Caco-2 (cell line): ENCODE measurements at regions not wholly inside any gene's neighbourhood (a gene's known extent, or its start where the extent isn't known, plus 50 kb on each side); places are given as distances from the start of the nearest gene placed in this dataset.

Source experiments
- BruUV-seq: library from RNA; stranded (reverse); fragments of 400-500 nt; replicated peaks from 2 replicates; lab custom pipeline; 2021; lab: Mats Ljungman, UMichigan
- CTCF ChIA-PET: fragments of 300-600 bp; sonication (Branson Sonifier 250); formaldehyde crosslinking; loops from one replicate; lab custom pipeline; 2022; ENCODE audit warnings: antibody characterized with exemption; lab: Charles Lee
- POLR2A ChIA-PET: fragments of 300-600 bp; sonication (Branson Sonifier 250); formaldehyde crosslinking; loops from one replicate; lab custom pipeline; 2022; ENCODE audit warnings: antibody characterized with exemption; lab: Charles Lee
- DNase-seq, 2 experiments: peaks; one replicate each; pipeline versions ENCODE4 v3.0.0 to v3.0.0-alpha.2; 2020 to 2022
- H3K27me3 ChIP-seq: replicated peaks from 2 replicates; pipeline ENCODE4 v1.6.0; 2011; ENCODE audit warnings: low read length; ENCODE audit not compliant: control insufficient read depth, insufficient read depth
- H3K36me3 ChIP-seq: 2 replicates; pipeline ENCODE4 v1.5.1; 2011; ENCODE audit warnings: low read length; ENCODE audit not compliant: control insufficient read depth, insufficient read depth
- H3K4me1 ChIP-seq: fragments of 250-450 bp; sonication (Bioruptor Pico); 2 replicates; pipeline ENCODE4 v1.5.1; 2020; ENCODE audit warnings: mild to moderate bottlenecking
- H3K4me3 ChIP-seq: 2 replicates; pipeline ENCODE4 v1.5.1; 2011; ENCODE audit warnings: low read depth, mild to moderate bottlenecking, control low read depth, low read length
- H3K9me3 ChIP-seq: fragments of 250-450 bp; sonication (Bioruptor Pico); 2 replicates; pipeline ENCODE4 v1.5.1; 2020; ENCODE audit warnings: mild to moderate bottlenecking, moderate library complexity
- H3K27ac Mint-ChIP-seq: one replicate; pipeline ENCODE4 v1.8.0; 2022; ENCODE audit warnings: mixed read lengths; ENCODE audit not compliant: unreplicated experiment
- H3K27me3 Mint-ChIP-seq: one replicate; pipeline ENCODE4 v1.8.0; 2022; ENCODE audit warnings: mixed read lengths; ENCODE audit not compliant: insufficient read depth, unreplicated experiment
- H3K36me3 Mint-ChIP-seq: one replicate; pipeline ENCODE4 v1.8.0; 2022; ENCODE audit warnings: mild to moderate bottlenecking, mixed read lengths; ENCODE audit not compliant: insufficient read depth, unreplicated experiment
- H3K4me1 Mint-ChIP-seq: one replicate; pipeline ENCODE4 v1.8.0; 2022; ENCODE audit warnings: low read depth, mixed read lengths; ENCODE audit not compliant: unreplicated experiment
- H3K4me3 Mint-ChIP-seq: one replicate; pipeline ENCODE4 v1.8.0; 2022; ENCODE audit warnings: mild to moderate bottlenecking, moderate library complexity, mixed read lengths; ENCODE audit not compliant: unreplicated experiment
- H3K9me3 Mint-ChIP-seq: one replicate; pipeline ENCODE4 v1.8.0; 2022; ENCODE audit warnings: mixed read lengths; ENCODE audit not compliant: unreplicated experiment
- intact Hi-C: fragments of 100-400 bp; cut with micrococcal nuclease; formaldehyde crosslinking; loops from one replicate; pipeline ENCODE4 v1.10.0; 2022; ENCODE audit not compliant: unreplicated experiment
- TF ChIP-seq, protein P1 (sequence below), 2 experiments: fragments of 200-600 bp in 1 of 2; IDR thresholded peaks; 1 replicate in 1 of 2; 2 replicates in 1 of 2; pipeline versions ENCODE4 v1.5.1 to v1.8.0; 2011 to 2022; ENCODE audit warnings: antibody characterized with exemption in 1 of 2, control low read depth in 1 of 2, inconsistent platforms in 1 of 2, low read depth in 1 of 2, low read length in 1 of 2, mild to moderate bottlenecking in 1 of 2, moderate library complexity in 1 of 2; ENCODE audit not compliant: insufficient read depth in 1 of 2, severe bottlenecking in 1 of 2, unreplicated experiment in 1 of 2

DNA sequence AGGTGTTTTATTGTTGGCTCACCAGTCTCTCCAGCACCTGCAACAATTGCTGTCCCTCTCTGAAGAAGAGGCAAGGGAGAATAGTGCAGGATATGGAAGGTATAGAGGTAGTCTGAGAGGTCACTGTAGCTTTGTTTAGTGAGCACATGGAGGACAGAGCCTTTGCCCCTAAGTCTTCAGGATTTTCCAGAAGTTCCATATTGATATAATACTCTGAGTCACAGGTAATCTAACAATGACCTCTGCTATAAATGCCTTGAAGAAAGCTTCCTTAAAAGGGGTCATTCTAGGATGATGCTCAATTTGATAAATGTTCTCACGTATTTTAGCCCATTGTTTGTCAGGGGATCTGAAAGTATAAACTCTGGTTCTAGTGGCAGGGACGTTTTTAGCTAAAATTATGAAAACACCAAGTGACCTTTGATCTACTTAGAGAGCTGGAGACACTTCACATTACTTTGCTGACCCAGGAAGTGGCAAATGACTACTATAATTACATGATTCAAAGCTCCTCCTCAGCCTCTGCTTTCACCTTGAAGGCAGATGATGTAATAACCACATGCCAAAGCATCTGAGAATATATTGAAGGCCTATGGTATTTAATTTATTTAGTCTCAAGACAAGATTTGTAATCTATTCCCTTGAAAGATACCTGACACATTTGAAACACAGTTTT is 366.9 kb upstream of the NUDT12 start:
- CTCF ChIA-PET, result no interaction called here

DNA sequence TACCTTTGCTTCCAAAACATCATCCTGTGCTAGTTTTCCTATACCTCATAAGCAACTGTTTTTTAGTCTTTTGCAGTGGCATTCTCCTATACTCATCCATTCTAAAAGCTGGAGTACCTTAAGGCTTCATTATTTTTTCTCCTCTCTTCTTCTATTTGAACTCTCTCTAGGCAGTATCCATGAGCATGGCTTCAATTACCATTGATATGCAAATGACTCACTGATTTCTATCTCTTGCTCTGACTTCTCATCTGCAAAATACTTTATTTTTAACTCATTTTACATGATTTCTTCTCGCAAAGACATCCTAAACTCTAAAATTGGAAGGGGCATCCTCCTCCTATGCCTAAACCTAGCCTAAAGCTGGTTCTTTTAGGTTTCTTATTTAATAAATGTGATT is 365.1 kb upstream of the NUDT12 start:
- H3K4me1 Mint-ChIP-seq, result no peaks in the 10 kb centered on the region
- H3K36me3 Mint-ChIP-seq, result no peaks in the 10 kb centered on the region
- Histone ChIP-seq H3K4me1 (no peaks in the 10 kb centered on the region), H3K9me3 (no peaks in the 10 kb centered on the region), H3K27me3 (no peaks in the 10 kb centered on the region), H3K4me3 (no peak overlapping the region), H3K36me3 (no peaks in the 10 kb centered on the region)
- DNase-seq, result no peak
- H3K27me3 Mint-ChIP-seq, result peaks cover 5% of the 10 kb centered on the region
- POLR2A ChIA-PET, result no interaction called here
- H3K9me3 Mint-ChIP-seq, result no peaks in the 10 kb centered on the region
- no TSS peak for BruUV-seq
- TF ChIP-seq, protein P1, sequence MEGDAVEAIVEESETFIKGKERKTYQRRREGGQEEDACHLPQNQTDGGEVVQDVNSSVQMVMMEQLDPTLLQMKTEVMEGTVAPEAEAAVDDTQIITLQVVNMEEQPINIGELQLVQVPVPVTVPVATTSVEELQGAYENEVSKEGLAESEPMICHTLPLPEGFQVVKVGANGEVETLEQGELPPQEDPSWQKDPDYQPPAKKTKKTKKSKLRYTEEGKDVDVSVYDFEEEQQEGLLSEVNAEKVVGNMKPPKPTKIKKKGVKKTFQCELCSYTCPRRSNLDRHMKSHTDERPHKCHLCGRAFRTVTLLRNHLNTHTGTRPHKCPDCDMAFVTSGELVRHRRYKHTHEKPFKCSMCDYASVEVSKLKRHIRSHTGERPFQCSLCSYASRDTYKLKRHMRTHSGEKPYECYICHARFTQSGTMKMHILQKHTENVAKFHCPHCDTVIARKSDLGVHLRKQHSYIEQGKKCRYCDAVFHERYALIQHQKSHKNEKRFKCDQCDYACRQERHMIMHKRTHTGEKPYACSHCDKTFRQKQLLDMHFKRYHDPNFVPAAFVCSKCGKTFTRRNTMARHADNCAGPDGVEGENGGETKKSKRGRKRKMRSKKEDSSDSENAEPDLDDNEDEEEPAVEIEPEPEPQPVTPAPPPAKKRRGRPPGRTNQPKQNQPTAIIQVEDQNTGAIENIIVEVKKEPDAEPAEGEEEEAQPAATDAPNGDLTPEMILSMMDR (IDR thresholded peaks at IDR 0.05; ENCODE audit: insufficient read depth in 1 of 2, low read depth in 1 of 2, low read length in 1 of 2, severe bottlenecking in 1 of 2, unreplicated experiment in 1 of 2), result no peak
- intact Hi-C loops, result no loop called here
- H3K27ac Mint-ChIP-seq, result no peak overlapping the region
- CTCF ChIA-PET, result no interaction called here
- H3K4me3 Mint-ChIP-seq, result no peak overlapping the region

More for the DNA sequence above, 366.9 kb upstream of the NUDT12 start:
- H3K4me3 ChIP-seq, result no peak overlapping the region
- POLR2A ChIA-PET, result no interaction called here
- no peaks in the 10 kb centered on the region for H3K27me3 ChIP-seq
- H3K36me3 Mint-ChIP-seq, result no peaks in the 10 kb centered on the region
- TF ChIP-seq, protein P1 (IDR thresholded peaks at IDR 0.05; ENCODE audit: insufficient read depth in 1 of 2, low read depth in 1 of 2, low read length in 1 of 2, severe bottlenecking in 1 of 2, unreplicated experiment in 1 of 2), result no peak
- H3K27ac Mint-ChIP-seq, result no peak overlapping the region
- peaks cover 5% of the 10 kb centered on the region for H3K27me3 Mint-ChIP-seq
- no peaks in the 10 kb centered on the region for H3K9me3 ChIP-seq
- H3K9me3 Mint-ChIP-seq, result no peaks in the 10 kb centered on the region
- no peak overlapping the region for H3K4me3 Mint-ChIP-seq
- DNase-seq, result no peak
- intact Hi-C loops, result no loop called here
- H3K36me3 ChIP-seq, result no peaks in the 10 kb centered on the region
- no TSS peak for BruUV-seq
- H3K4me1 Mint-ChIP-seq, result no peaks in the 10 kb centered on the region
- H3K4me1 ChIP-seq, result no peaks in the 10 kb centered on the region

DNA sequence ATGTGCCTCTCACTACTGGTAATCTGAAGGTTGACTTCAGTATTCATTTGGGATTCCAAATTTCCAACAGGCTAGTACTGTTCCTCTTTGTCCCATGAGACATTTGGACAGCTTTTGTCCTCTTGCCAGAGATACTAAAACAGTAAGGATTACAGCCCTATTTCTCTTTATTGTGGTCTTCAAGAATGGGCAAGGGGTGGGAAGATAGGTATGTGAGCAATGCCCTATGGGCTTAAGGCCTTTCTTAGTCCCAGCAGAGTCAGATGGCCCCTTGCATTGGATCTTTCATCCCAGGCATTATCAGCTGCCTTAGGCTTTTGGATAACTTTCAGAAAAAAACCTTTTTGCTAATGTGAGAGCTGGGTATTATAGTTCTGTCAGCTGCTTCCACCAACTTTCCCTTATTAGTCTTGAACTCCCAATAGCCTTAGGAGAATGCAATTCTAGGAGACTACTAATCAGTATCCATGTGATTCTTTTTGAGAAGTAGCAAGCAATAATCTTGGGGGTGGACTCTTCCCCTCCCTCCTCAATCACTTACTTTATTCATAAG is 361.1 kb upstream of the NUDT12 start:
- no peaks in the 10 kb centered on the region for H3K4me1 ChIP-seq
- no peaks in the 10 kb centered on the region for H3K36me3 ChIP-seq
- BruUV-seq, result no TSS peak
- H3K4me3 ChIP-seq, result no peak overlapping the region
- no peaks in the 10 kb centered on the region for H3K9me3 ChIP-seq
- no peaks in the 10 kb centered on the region for H3K36me3 Mint-ChIP-seq
- H3K27me3 Mint-ChIP-seq, result peaks cover 5% of the 10 kb centered on the region
- TF ChIP-seq, protein P1 (IDR thresholded peaks at IDR 0.05; ENCODE audit: insufficient read depth in 1 of 2, low read depth in 1 of 2, low read length in 1 of 2, severe bottlenecking in 1 of 2, unreplicated experiment in 1 of 2), result no peak
- ChIA-PET CTCF (no interaction called here), POLR2A (no interaction called here)
- no peaks in the 10 kb centered on the region for H3K9me3 Mint-ChIP-seq
- no peak overlapping the region for H3K4me3 Mint-ChIP-seq
- no peaks in the 10 kb centered on the region for H3K27me3 ChIP-seq
- intact Hi-C loops, result no loop called here
- H3K4me1 Mint-ChIP-seq, result no peaks in the 10 kb centered on the region
- no peak for DNase-seq
- H3K27ac Mint-ChIP-seq, result no peak overlapping the region
